RWPE2 (cell line): ENCODE measurements at regions not wholly inside any gene's neighbourhood (a gene's known extent, or its start where the extent isn't known, plus 50 kb on each side); places are given as distances from the start of the nearest gene placed in this dataset.
"Not testable (repeated sequence)": the region's sequence is repeated elsewhere in the genome, so short reads cannot be mapped to it uniquely, and the experiment has no call there.

Source experiments
- ATAC-seq: fragments of 200-7000 bp; cut with Tn5 transposase; 3 replicates; pipeline ENCODE4 v1.9.1; 2021; ENCODE audit warnings: low read depth
- DNase-seq: peaks from one replicate; pipeline ENCODE4 v3.0.0-alpha.2; 2020; ENCODE audit warnings: low spot score
- H3K27ac ChIP-seq: fragments of 450-650 bp; 2 replicates; pipeline ENCODE4 v1.5.1; 2017; ENCODE audit warnings: mild to moderate bottlenecking; ENCODE audit not compliant: poor library complexity, severe bottlenecking
- H3K27me3 ChIP-seq: fragments of 250-450 bp; sonication (Bioruptor Pico); 2 replicates; pipeline ENCODE4 v1.5.1; 2021; ENCODE audit warnings: mild to moderate bottlenecking, moderate library complexity; ENCODE audit not compliant: insufficient read depth, poor library complexity, severe bottlenecking
- H3K36me3 ChIP-seq: fragments of 250-450 bp; sonication (Bioruptor Pico); 2 replicates; pipeline ENCODE4 v1.5.1; 2020; ENCODE audit warnings: low read depth, mild to moderate bottlenecking, moderate library complexity
- H3K4me1 ChIP-seq: fragments of 250-450 bp; sonication (Bioruptor Pico); 2 replicates; pipeline ENCODE4 v1.5.1; 2021; ENCODE audit warnings: mild to moderate bottlenecking, moderate library complexity; ENCODE audit not compliant: insufficient read depth, poor library complexity, severe bottlenecking
- H3K4me3 ChIP-seq: fragments of 250-450 bp; sonication (Bioruptor Pico); 2 replicates; pipeline ENCODE4 v1.5.1; 2021; ENCODE audit warnings: mild to moderate bottlenecking, moderate library complexity; ENCODE audit not compliant: severe bottlenecking
- H3K9me3 ChIP-seq: fragments of 250-450 bp; sonication (Bioruptor Pico); 2 replicates; pipeline ENCODE4 v1.5.1; 2021; ENCODE audit warnings: mild to moderate bottlenecking, moderate library complexity; ENCODE audit not compliant: severe bottlenecking
- TF ChIP-seq, protein P1 (sequence below): fragments of 450-650 bp; IDR thresholded peaks from one replicate; pipeline ENCODE4 v1.5.1; 2017; ENCODE audit warnings: mild to moderate bottlenecking, moderate library complexity; ENCODE audit not compliant: poor library complexity, severe bottlenecking

DNA sequence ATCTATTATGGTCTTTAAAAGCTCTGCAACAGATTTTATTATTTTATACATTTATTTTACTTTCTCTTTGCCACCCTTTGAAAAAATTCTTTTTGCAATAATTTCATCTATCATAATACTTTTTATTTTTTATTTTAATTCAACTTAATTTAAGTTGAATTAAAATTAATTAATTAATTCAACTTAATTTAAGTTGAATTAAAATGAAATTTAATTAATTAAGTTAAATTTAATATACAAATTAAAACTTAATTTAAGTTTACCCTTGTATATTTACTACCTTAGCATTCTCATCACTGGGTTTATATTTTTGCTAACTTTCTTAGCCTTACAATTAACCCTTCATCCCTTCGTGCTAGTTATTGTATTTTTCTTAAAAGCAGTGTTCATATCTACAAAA is 301.4 kb downstream of the SLITRK5 start:
- DNase-seq (no peak), ATAC-seq (no peak)
- no peaks in the 10 kb centered on the region for H3K36me3 ChIP-seq
- no peaks in the 10 kb centered on the region for H3K27me3 ChIP-seq
- no peak overlapping the region for H3K27ac ChIP-seq
- peaks cover 3% of the 10 kb centered on the region for H3K4me1 ChIP-seq
- H3K4me3 ChIP-seq: no peak overlapping the region
- H3K9me3 ChIP-seq: no peaks in the 10 kb centered on the region
- TF ChIP-seq, protein P1, sequence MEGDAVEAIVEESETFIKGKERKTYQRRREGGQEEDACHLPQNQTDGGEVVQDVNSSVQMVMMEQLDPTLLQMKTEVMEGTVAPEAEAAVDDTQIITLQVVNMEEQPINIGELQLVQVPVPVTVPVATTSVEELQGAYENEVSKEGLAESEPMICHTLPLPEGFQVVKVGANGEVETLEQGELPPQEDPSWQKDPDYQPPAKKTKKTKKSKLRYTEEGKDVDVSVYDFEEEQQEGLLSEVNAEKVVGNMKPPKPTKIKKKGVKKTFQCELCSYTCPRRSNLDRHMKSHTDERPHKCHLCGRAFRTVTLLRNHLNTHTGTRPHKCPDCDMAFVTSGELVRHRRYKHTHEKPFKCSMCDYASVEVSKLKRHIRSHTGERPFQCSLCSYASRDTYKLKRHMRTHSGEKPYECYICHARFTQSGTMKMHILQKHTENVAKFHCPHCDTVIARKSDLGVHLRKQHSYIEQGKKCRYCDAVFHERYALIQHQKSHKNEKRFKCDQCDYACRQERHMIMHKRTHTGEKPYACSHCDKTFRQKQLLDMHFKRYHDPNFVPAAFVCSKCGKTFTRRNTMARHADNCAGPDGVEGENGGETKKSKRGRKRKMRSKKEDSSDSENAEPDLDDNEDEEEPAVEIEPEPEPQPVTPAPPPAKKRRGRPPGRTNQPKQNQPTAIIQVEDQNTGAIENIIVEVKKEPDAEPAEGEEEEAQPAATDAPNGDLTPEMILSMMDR: no peak

DNA sequence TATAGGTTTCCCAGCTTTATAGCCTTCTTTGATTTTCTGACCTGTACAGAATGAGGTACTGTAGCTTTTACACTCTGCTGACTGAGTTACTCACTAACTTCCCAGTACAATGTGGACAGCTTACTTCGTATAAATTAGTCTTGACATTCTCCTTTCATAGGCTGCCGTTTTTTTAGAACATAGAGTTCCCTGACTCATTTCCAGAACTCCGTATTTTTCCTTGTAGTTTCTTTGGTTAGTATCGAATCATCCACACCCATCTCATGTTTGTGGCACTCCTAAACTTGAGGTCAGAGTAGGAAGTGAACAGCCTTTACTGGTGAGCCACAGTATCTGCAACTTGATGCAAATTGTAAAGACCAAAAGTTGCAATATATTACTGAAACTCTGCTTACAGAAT is 303.9 kb downstream of the SLITRK5 start:
- DNase-seq (no peak), ATAC-seq (peak; percentile 85)
- no peak overlapping the region for H3K4me3 ChIP-seq
- no peaks in the 10 kb centered on the region for H3K9me3 ChIP-seq
- H3K27ac ChIP-seq: peak overlapping the region; percentile 34
- H3K4me1 ChIP-seq: peaks cover 3% of the 10 kb centered on the region
- TF ChIP-seq, protein P1: no peak
- no peaks in the 10 kb centered on the region for H3K27me3 ChIP-seq
- no peaks in the 10 kb centered on the region for H3K36me3 ChIP-seq

DNA sequence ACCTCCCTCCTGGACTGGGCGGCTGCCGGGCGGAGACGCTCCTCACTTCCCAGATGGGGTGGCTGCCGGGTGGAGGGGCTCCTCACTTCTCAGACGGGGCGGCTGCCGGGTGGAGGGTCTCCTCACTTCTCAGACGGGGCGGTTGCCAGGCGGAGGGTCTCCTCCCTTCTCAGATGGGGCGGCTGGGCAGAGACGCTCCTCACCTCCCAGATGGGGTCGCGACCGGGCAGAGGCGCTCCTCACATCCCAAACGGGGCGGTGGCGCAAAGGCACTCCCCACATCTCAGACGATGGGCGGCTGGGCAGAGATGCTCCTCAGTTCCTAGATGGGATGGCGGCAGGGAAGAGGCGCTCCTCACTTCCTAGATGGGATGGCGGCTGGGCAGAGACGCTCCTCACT is 305.5 kb downstream of the SLITRK5 start:
- ATAC-seq, H3K4me1 ChIP-seq, DNase-seq, H3K27ac ChIP-seq, H3K4me3 ChIP-seq, H3K36me3 ChIP-seq, H3K27me3 ChIP-seq, H3K9me3 ChIP-seq: not testable (repeated sequence)

DNA sequence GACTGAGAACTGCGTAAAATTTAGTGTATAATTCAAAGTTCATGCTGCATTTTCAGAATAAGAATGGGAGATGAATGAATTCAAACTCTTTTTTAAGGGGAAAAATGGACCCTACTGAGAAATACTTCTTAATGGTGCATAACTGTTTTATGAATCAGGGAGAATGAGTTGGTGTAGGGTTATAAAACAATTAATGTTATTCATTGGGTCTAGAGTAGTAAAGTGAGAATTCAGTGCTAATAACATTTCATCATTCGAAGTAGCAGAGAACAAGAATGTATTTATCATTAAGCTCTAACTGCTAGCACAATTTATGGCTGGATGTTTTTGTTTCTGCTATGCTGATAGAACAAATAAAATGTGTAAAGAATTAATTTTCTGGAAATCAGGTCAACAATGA is 310.2 kb downstream of the SLITRK5 start:
- Histone ChIP-seq H3K27ac (no peak overlapping the region), H3K36me3 (no peaks in the 10 kb centered on the region), H3K9me3 (peaks cover 2% of the 10 kb centered on the region), H3K27me3 (no peaks in the 10 kb centered on the region), H3K4me1 (no peaks in the 10 kb centered on the region), H3K4me3 (no peak overlapping the region)
- DNase-seq: no peak
- no peak for ATAC-seq
- TF ChIP-seq, protein P1: no peak

DNA sequence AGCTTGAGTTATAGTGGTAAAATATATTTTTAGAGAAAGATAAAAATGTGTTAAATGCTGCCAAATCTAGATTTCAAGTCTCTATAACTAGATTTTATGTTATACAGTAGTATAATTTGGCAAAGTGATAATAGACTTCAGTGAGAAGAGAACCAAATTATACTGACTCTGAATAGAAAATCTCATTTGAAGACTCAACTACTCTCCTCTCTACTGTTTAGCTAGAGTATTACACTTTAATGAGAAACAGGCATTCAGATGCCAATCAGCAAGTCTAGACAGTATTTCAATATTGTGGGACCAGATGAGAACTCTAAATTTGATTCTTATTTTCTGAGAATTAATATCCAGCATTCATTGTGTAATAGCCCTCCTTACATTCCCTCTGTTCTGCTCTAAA is 311.2 kb downstream of the SLITRK5 start:
- no peaks in the 10 kb centered on the region for H3K27me3 ChIP-seq
- H3K27ac ChIP-seq: no peak overlapping the region
- H3K9me3 ChIP-seq: peaks cover 2% of the 10 kb centered on the region
- no peaks in the 10 kb centered on the region for H3K4me1 ChIP-seq
- TF ChIP-seq, protein P1: no peak
- ATAC-seq: no peak
- no peak for DNase-seq
- H3K36me3 ChIP-seq: no peaks in the 10 kb centered on the region
- H3K4me3 ChIP-seq: no peak overlapping the region
